ENCODE measurements at regions not wholly inside any gene's neighbourhood (a gene's known extent, or its start where the extent isn't known, plus 50 kb on each side); places are given as distances from the start of the nearest gene placed in this dataset.

- no peak for FAIRE-seq
- TF ChIP-seq CTCF (IDR thresholded peaks at IDR 0.05; ENCODE audit: insufficient read depth, missing control alignments) = no peak
- no peak for DNase-seq (ENCODE audit: insufficient read length, low spot score)
Measured at GRCh38 chr13:38013676-38014075, 144.1 kb upstream of the TRPC4 start.

- no peak for TF ChIP-seq CTCF (IDR thresholded peaks at IDR 0.05; ENCODE audit: insufficient read depth, missing control alignments)
- no peak for FAIRE-seq
- DNase-seq (ENCODE audit: insufficient read length, low spot score) = no peak
Measured at GRCh38 chr13:38012096-38012495, 142.5 kb upstream of the TRPC4 start.

- TF ChIP-seq CTCF (IDR thresholded peaks at IDR 0.05; ENCODE audit: insufficient read depth, missing control alignments) = no peak
- FAIRE-seq (no peak), DNase-seq (ENCODE audit: insufficient read length, low spot score) (no peak)
Measured at GRCh38 chr13:38008636-38009035, 139.1 kb upstream of the TRPC4 start.

GRCh38 chr13:38002606-38003005, 133.0 kb upstream of the TRPC4 start:
- no peak for DNase-seq (ENCODE audit: insufficient read length, low spot score)
- TF ChIP-seq CTCF (IDR thresholded peaks at IDR 0.05; ENCODE audit: insufficient read depth, missing control alignments) = no peak
- no peak for FAIRE-seq

GRCh38 chr13:37997641-37998040, 128.1 kb upstream of the TRPC4 start:
- no peak for TF ChIP-seq CTCF (IDR thresholded peaks at IDR 0.05; ENCODE audit: insufficient read depth, missing control alignments)
- FAIRE-seq = no peak
- no peak for DNase-seq (ENCODE audit: insufficient read length, low spot score)

- FAIRE-seq = no peak
- DNase-seq (ENCODE audit: insufficient read length, low spot score) = no peak
- TF ChIP-seq CTCF (IDR thresholded peaks at IDR 0.05; ENCODE audit: insufficient read depth, missing control alignments) = no peak
Measured at GRCh38 chr13:37995092-37995491, 125.5 kb upstream of the TRPC4 start.

- TF ChIP-seq CTCF (IDR thresholded peaks at IDR 0.05; ENCODE audit: insufficient read depth, missing control alignments) = no peak
- FAIRE-seq = no peak
Measured at GRCh38 chr13:37986811-37987210, 117.2 kb upstream of the TRPC4 start.

More at GRCh38 chr13:37986811-37987210, 117.2 kb upstream of the TRPC4 start:
- DNase-seq (ENCODE audit: insufficient read length, low spot score) = no peak
